PC-9 (cell line): ENCODE measurements at regions not wholly inside any gene's neighbourhood (a gene's known extent, or its start where the extent isn't known, plus 50 kb on each side); places are given as distances from the start of the nearest gene placed in this dataset.

ENCODE experiments used
- BruUV-seq: library from RNA; stranded (reverse); fragments of 400-500 nt; replicated peaks from 2 replicates; lab custom pipeline; 2021; lab: Mats Ljungman, UMichigan
- CTCF ChIA-PET: fragments of 300-600 bp; sonication (Branson Sonifier 250); formaldehyde crosslinking; loops from one replicate; lab custom pipeline; 2022; ENCODE audit warnings: antibody characterized with exemption; lab: Charles Lee
- POLR2A ChIA-PET: fragments of 300-600 bp; sonication (Branson Sonifier 250); formaldehyde crosslinking; loops from one replicate; lab custom pipeline; 2022; ENCODE audit warnings: antibody characterized with exemption; ENCODE audit not compliant: unreplicated experiment; lab: Charles Lee
- DNase-seq, 2 experiments: peaks; one replicate each; pipeline versions ENCODE4 v3.0.0 to v3.0.0-alpha.2; 2015 to 2022; ENCODE audit warnings: mixed read lengths in 1 of 2
- H2AFZ ChIP-seq: fragments of 200-600 bp; sonication (generic); 2 replicates; pipeline ENCODE4 v1.8.1; 2017; ENCODE audit warnings: antibody characterized with exemption
- H3F3A ChIP-seq: fragments of 200-600 bp; sonication (generic); 2 replicates; pipeline ENCODE4 v1.8.1; 2017; ENCODE audit warnings: antibody characterized with exemption, mild to moderate bottlenecking, low read depth; ENCODE audit not compliant: insufficient read depth
- H3K27ac ChIP-seq: fragments of 200-600 bp; sonication (generic); 2 replicates; pipeline ENCODE4 v1.6.1; 2016; ENCODE audit warnings: mixed run types
- H3K27me3 ChIP-seq: fragments of 200-600 bp; sonication (generic); 2 replicates; pipeline ENCODE4 v1.6.1; 2016; ENCODE audit warnings: low read depth, mixed run types; ENCODE audit not compliant: insufficient read depth
- H3K36me3 ChIP-seq: fragments of 200-600 bp; sonication (generic); 2 replicates; pipeline ENCODE4 v1.6.1; 2016; ENCODE audit warnings: low read depth, mixed run types
- H3K4me1 ChIP-seq: fragments of 200-600 bp; sonication (generic); replicated peaks from 2 replicates; pipeline ENCODE4 v1.6.1; 2016; ENCODE audit warnings: mixed run types; ENCODE audit not compliant: insufficient read depth
- H3K4me2 ChIP-seq: fragments of 200-600 bp; sonication (generic); 2 replicates; pipeline ENCODE4 v1.6.1; 2017; ENCODE audit warnings: mixed run types
- H3K4me3 ChIP-seq: fragments of 200-600 bp; sonication (generic); 2 replicates; pipeline ENCODE4 v1.6.1; 2016; ENCODE audit warnings: mixed run types
- H3K79me2 ChIP-seq: fragments of 200-600 bp; sonication (generic); 2 replicates; pipeline ENCODE4 v1.6.1; 2017; ENCODE audit warnings: low read depth, mixed run types
- H3K9me2 ChIP-seq: fragments of 200-600 bp; sonication (generic); 2 replicates; pipeline ENCODE4 v1.8.1; 2017; ENCODE audit warnings: mild to moderate bottlenecking; ENCODE audit not compliant: insufficient read depth
- H3K9me3 ChIP-seq: fragments of 200-600 bp; sonication (generic); 2 replicates; pipeline ENCODE4 v1.8.1; 2016; ENCODE audit warnings: low read depth; ENCODE audit not compliant: insufficient read depth
- H4K20me1 ChIP-seq: fragments of 200-600 bp; sonication (generic); 2 replicates; pipeline ENCODE4 v1.8.1; 2017; ENCODE audit not compliant: insufficient read depth
- CTCF ChIP-seq: fragments of 200-600 bp; sonication (generic); conservative IDR thresholded peaks from 2 replicates; pipeline ENCODE4 v1.6.1; 2017; ENCODE audit warnings: mixed run types, antibody characterized with exemption, mild to moderate bottlenecking, moderate library complexity
- EZH2 ChIP-seq: fragments of 200-600 bp; sonication (generic); IDR thresholded peaks from 2 replicates; pipeline ENCODE4 v1.8.0; 2017; ENCODE audit warnings: antibody characterized with exemption, low read depth
- intact Hi-C: fragments of 100-400 bp; cut with micrococcal nuclease; formaldehyde crosslinking; loops from one replicate; pipeline ENCODE4 v1.10.0; 2022; ENCODE audit not compliant: unreplicated experiment

- intact Hi-C loops: no loop called here
- TF ChIP-seq EZH2: no peak
- TF ChIP-seq CTCF: no peak
- CTCF ChIA-PET: no interaction called here
- no peaks in the 10 kb centered on the region for H3K27me3 ChIP-seq
- H3K4me3 ChIP-seq: no peak overlapping the region
- H3K36me3 ChIP-seq: no peaks in the 10 kb centered on the region
- BruUV-seq: no TSS peak
- POLR2A ChIA-PET: no interaction called here
- no peak for DNase-seq
- no peaks in the 10 kb centered on the region for H3K9me3 ChIP-seq
- H3K27ac ChIP-seq: no peak overlapping the region
- peaks cover 6% of the 10 kb centered on the region for H3K9me2 ChIP-seq
- H3F3A ChIP-seq: no peaks in the 10 kb centered on the region
- no peaks in the 10 kb centered on the region for H3K4me1 ChIP-seq
- H3K4me2 ChIP-seq: no peak overlapping the region
- H4K20me1 ChIP-seq: no peaks in the 10 kb centered on the region
- no peak overlapping the region for H2AFZ ChIP-seq
- no peaks in the 10 kb centered on the region for H3K79me2 ChIP-seq
Measured at GRCh38 chr5:97967292-97967691, 784.2 kb upstream of the RIOK2 start.

GRCh38 chr5:97968346-97968745 is 785.3 kb upstream of the RIOK2 start:
- Histone ChIP-seq H3K9me2 (peaks cover 6% of the 10 kb centered on the region), H3K4me2 (no peak overlapping the region), H3K27me3 (no peaks in the 10 kb centered on the region), H3K79me2 (no peaks in the 10 kb centered on the region), H3K27ac (no peak overlapping the region), H3K36me3 (no peaks in the 10 kb centered on the region), H3K4me1 (no peaks in the 10 kb centered on the region), H3K4me3 (no peak overlapping the region), H4K20me1 (no peaks in the 10 kb centered on the region), H3F3A (no peaks in the 10 kb centered on the region), H2AFZ (no peak overlapping the region), H3K9me3 (no peaks in the 10 kb centered on the region)
- intact Hi-C loops: no loop called here
- DNase-seq: no peak
- CTCF ChIA-PET: no interaction called here
- no TSS peak for BruUV-seq
- no peak for TF ChIP-seq CTCF
- TF ChIP-seq EZH2: no peak
- POLR2A ChIA-PET: no interaction called here

- Histone ChIP-seq H4K20me1 (no peaks in the 10 kb centered on the region), H3K27ac (no peak overlapping the region), H3K4me1 (no peaks in the 10 kb centered on the region), H3K27me3 (no peaks in the 10 kb centered on the region), H3K9me3 (no peaks in the 10 kb centered on the region), H3K4me3 (no peak overlapping the region), H3K36me3 (no peaks in the 10 kb centered on the region), H3K9me2 (no peaks in the 10 kb centered on the region), H3K79me2 (no peaks in the 10 kb centered on the region), H2AFZ (no peak overlapping the region), H3F3A (no peaks in the 10 kb centered on the region), H3K4me2 (no peak overlapping the region)
- TF ChIP-seq CTCF (no peak), EZH2 (no peak)
- ChIA-PET CTCF (no interaction called here), POLR2A (no interaction called here)
- intact Hi-C loops: no loop called here
- no peak for DNase-seq
- BruUV-seq: no TSS peak
Measured at GRCh38 chr5:97979740-97980139, 793.7 kb upstream of the RGMB start.
